Cardiac fibroblast (primary cell): ENCODE measurements at regions not wholly inside any gene's neighbourhood (a gene's known extent, or its start where the extent isn't known, plus 50 kb on each side); places are given as distances from the start of the nearest gene placed in this dataset.
"Not testable (repeated sequence)": the region's sequence is repeated elsewhere in the genome, so short reads cannot be mapped to it uniquely, and the experiment has no call there.

Source experiments
- DNase-seq, 2 donors: peaks; one replicate each; pipeline versions ENCODE4 v3.0.0 to v3.0.0-alpha.2; 2010; ENCODE audit warnings: low read depth in 2 of 2
- H3K4me3 ChIP-seq, 2 donors: replicated peaks in 1 of 2; 1 replicate in 1 of 2; 2 replicates in 1 of 2; pipeline ENCODE4 v1.5.1; 2011; ENCODE audit warnings: low read depth in 2 of 2, low read length in 2 of 2, mild to moderate bottlenecking in 2 of 2, moderate library complexity in 1 of 2
- CTCF ChIP-seq: IDR thresholded peaks from one replicate; pipeline ENCODE4 v1.5.1; 2011; ENCODE audit warnings: low read depth, mild to moderate bottlenecking, low read length, inconsistent platforms

GRCh38 chr18:56492136-56492535 is 146.3 kb downstream of the TXNL1 start:
- TF ChIP-seq CTCF, result no peak
- no peak for DNase-seq
- no peak overlapping the region for H3K4me3 ChIP-seq

- H3K4me3 ChIP-seq, result no peak overlapping the region
- TF ChIP-seq CTCF, result no peak
- no peak for DNase-seq
Measured at GRCh38 chr18:56490942-56491341, 147.4 kb downstream of the TXNL1 start.

- TF ChIP-seq CTCF, result no peak
- H3K4me3 ChIP-seq, result no peak overlapping the region
- DNase-seq, result no peak
Measured at GRCh38 chr18:56489893-56490292, 148.5 kb downstream of the TXNL1 start.

GRCh38 chr18:56488739-56489138 is 149.7 kb downstream of the TXNL1 start:
- no peak for TF ChIP-seq CTCF
- no peak for DNase-seq
- H3K4me3 ChIP-seq, result no peak overlapping the region

GRCh38 chr18:56487801-56488200 is 150.6 kb downstream of the TXNL1 start:
- no peak for TF ChIP-seq CTCF
- H3K4me3 ChIP-seq, result no peak overlapping the region
- DNase-seq, result peak in 1 of 2 donors; percentile 7

- H3K4me3 ChIP-seq, result no peak overlapping the region
- no peak for TF ChIP-seq CTCF
- no peak for DNase-seq
Measured at GRCh38 chr18:56483386-56483785, 155.0 kb downstream of the TXNL1 start.

- DNase-seq, H3K4me3 ChIP-seq: not testable (repeated sequence)
Measured at GRCh38 chr18:56482813-56483212, 155.6 kb downstream of the TXNL1 start.
